ENCODE measurements at regions not wholly inside any gene's neighbourhood (a gene's known extent, or its start where the extent isn't known, plus 50 kb on each side); places are given as distances from the start of the nearest gene placed in this dataset.

DNA sequence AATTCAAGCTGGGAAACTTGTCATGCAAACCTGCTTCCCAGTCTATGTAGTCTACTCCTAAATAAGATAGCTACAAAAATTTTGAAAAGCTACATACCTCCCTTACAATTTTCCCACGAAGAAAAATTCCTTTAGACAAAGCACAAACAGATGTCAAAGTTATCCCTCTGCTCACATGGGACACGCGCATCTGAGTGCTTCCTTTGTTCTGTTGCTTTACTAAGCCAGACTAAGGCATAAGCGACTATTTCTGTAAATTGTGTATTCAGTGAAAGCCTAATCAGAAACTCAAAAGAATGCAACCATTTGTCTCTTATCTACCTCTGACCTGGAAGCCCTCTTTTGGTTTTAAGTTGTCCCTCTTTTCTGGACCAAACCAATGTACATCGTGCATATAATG, 583.7 kb upstream of the B3GAT1 start:
- Histone ChIP-seq H3K9me3 (no peaks in the 10 kb centered on the region), H3K27ac (no peak overlapping the region), H3K4me1 (no peaks in the 10 kb centered on the region), H3K36me3 (no peaks in the 10 kb centered on the region), H3K4me3 (no peak overlapping the region), H3K27me3 (no peaks in the 10 kb centered on the region)
- TF ChIP-seq, protein P1, sequence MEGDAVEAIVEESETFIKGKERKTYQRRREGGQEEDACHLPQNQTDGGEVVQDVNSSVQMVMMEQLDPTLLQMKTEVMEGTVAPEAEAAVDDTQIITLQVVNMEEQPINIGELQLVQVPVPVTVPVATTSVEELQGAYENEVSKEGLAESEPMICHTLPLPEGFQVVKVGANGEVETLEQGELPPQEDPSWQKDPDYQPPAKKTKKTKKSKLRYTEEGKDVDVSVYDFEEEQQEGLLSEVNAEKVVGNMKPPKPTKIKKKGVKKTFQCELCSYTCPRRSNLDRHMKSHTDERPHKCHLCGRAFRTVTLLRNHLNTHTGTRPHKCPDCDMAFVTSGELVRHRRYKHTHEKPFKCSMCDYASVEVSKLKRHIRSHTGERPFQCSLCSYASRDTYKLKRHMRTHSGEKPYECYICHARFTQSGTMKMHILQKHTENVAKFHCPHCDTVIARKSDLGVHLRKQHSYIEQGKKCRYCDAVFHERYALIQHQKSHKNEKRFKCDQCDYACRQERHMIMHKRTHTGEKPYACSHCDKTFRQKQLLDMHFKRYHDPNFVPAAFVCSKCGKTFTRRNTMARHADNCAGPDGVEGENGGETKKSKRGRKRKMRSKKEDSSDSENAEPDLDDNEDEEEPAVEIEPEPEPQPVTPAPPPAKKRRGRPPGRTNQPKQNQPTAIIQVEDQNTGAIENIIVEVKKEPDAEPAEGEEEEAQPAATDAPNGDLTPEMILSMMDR (IDR thresholded peaks at IDR 0.05) = no peak
- no peak for TF ChIP-seq POLR2A (IDR thresholded peaks at IDR 0.05)
- intact Hi-C loops (cut with DNase I) = no loop called here
- WGBS (ENCODE audit: insufficient coverage, low coverage, low lambda C conversion rate, missing lambda C conversion rate) = 43% methylated on average over 5 of the region's 5 CpGs
- no peak for DNase-seq
- no peak for ATAC-seq

DNA sequence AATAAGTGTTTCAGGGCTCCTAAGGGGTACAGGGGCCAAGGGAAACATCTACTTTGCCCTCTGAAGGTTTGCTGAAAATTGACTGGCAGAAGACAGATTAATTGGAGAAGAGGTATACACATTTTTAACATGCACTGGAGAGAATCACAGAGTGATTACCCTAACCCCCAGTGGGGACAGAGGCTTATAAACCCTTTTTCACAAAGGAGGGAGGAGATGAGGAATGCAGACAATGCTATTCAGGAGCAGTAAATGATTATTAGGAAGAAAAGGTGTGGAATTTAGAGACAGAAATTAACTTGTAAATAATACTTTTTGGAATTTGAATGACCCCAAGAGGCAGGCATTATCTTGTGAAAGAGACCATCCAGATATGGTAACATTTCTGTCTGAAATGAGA, 582.4 kb upstream of the B3GAT1 start:
- no peak for DNase-seq
- H3K36me3 ChIP-seq = no peaks in the 10 kb centered on the region
- H3K4me1 ChIP-seq = no peaks in the 10 kb centered on the region
- no peaks in the 10 kb centered on the region for H3K9me3 ChIP-seq
- intact Hi-C loops (cut with DNase I) = no loop called here
- no peaks in the 10 kb centered on the region for H3K27me3 ChIP-seq
- H3K27ac ChIP-seq = no peak overlapping the region
- TF ChIP-seq POLR2A (IDR thresholded peaks at IDR 0.05) = no peak
- TF ChIP-seq, protein P1 (IDR thresholded peaks at IDR 0.05) = no peak
- ATAC-seq = no peak
- H3K4me3 ChIP-seq = no peak overlapping the region

DNA sequence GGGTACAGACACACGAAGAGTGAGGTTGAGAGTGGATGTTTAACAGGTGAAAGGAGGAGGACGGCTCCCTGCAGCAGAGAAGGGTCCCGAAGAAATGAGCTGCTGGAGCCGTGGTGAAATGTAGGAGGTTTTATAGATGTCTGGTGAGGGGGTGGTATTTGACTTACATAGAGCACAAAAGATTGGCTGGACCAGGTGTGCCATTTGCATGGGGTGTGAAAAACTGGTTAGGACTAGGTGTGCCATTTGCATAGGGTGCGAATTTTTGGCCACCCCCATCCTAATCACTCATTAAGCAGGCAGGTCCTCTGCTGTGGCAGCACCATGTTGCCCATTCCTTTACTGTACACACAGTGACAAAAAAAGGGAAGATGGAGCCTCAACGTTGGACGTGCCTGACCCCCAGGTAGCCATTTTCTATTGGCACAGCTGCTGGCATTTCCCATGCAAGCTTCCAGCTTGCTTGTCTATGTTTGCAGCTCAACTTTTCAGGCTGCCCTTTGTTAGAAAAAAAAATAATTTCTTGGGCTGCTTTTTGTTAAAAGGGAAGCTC, 581.7 kb upstream of the B3GAT1 start:
- intact Hi-C loops (cut with DNase I) = no loop called here
- Histone ChIP-seq H3K4me3 (no peak overlapping the region), H3K27ac (no peak overlapping the region), H3K9me3 (no peaks in the 10 kb centered on the region), H3K36me3 (no peaks in the 10 kb centered on the region), H3K27me3 (no peaks in the 10 kb centered on the region), H3K4me1 (no peaks in the 10 kb centered on the region)
- TF ChIP-seq, protein P1 (IDR thresholded peaks at IDR 0.05) = no peak
- TF ChIP-seq POLR2A (IDR thresholded peaks at IDR 0.05) = no peak
- 44% methylated on average over 6 of the region's 7 CpGs for WGBS (ENCODE audit: insufficient coverage, low coverage, low lambda C conversion rate, missing lambda C conversion rate)
- no peak for ATAC-seq
- no peak for DNase-seq

DNA sequence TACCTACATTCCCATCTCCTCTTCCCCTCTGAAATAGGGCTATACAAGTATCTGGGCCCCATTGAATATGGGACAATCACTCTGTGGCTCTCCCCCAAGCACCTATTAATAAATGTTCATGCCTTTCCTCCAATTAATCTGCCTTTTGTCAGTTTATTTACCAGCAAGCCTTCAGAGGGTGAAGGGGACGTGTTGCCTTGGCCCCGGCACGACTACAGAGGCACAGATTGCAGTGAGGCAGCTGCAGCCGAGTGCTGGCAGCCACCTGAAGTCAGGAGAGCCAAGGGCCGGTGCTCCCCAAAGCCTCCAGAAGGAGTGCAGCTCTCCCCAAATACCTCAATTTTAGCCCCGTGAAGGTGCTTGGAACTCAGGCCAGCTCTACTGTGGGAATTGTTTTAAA, 580.9 kb upstream of the B3GAT1 start:
- TF ChIP-seq POLR2A (IDR thresholded peaks at IDR 0.05) = no peak
- TF ChIP-seq, protein P1 (IDR thresholded peaks at IDR 0.05) = no peak
- Histone ChIP-seq H3K4me3 (no peak overlapping the region), H3K36me3 (no peaks in the 10 kb centered on the region), H3K9me3 (no peaks in the 10 kb centered on the region), H3K27me3 (no peaks in the 10 kb centered on the region), H3K27ac (no peak overlapping the region), H3K4me1 (no peaks in the 10 kb centered on the region)
- ATAC-seq = no peak
- intact Hi-C loops (cut with DNase I) = no loop called here
- DNase-seq = no peak
- WGBS (ENCODE audit: insufficient coverage, low coverage, low lambda C conversion rate, missing lambda C conversion rate) = 42% methylated on average over 5 of the region's 6 CpGs

DNA sequence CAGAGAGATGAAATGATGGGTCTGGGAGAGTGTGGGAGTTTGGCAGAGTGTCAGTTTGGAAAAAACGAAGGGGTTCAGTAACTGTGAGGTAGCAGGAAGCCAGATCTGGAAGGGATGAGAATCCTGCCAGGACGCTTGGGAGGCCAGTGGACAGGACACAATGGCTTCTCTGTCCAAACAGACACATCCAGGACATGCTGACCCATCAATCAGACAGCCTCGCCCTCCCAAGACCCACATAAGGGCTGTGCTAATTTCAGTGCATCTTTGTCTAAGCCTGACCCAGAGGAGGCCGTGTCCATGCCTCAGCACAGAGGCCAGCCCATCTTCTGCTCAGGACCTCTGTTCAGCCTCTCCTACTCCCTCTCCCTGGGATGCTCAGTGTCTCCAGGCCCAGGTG, 576.5 kb upstream of the B3GAT1 start:
- Histone ChIP-seq H3K4me3 (no peak overlapping the region), H3K4me1 (no peaks in the 10 kb centered on the region), H3K9me3 (no peaks in the 10 kb centered on the region), H3K36me3 (no peaks in the 10 kb centered on the region), H3K27me3 (no peaks in the 10 kb centered on the region), H3K27ac (no peak overlapping the region)
- intact Hi-C loops (cut with DNase I) = no loop called here
- ATAC-seq = peak in 1 of 4 donors; percentile 17
- 35% methylated on average over 3 of the region's 4 CpGs for WGBS (ENCODE audit: insufficient coverage, low coverage, low lambda C conversion rate, missing lambda C conversion rate)
- TF ChIP-seq, protein P1 (IDR thresholded peaks at IDR 0.05) = no peak
- TF ChIP-seq POLR2A (IDR thresholded peaks at IDR 0.05) = no peak
- DNase-seq = no peak

Data from right lobe of liver (tissue), 6 donors.